Parathyroid adenoma (tissue), 2 donors: ENCODE measurements at regions not wholly inside any gene's neighbourhood (a gene's known extent, or its start where the extent isn't known, plus 50 kb on each side); places are given as distances from the start of the nearest gene placed in this dataset.

Experiments
- H2AFZ ChIP-seq: fragments of 300-600 bp; sonication (generic); one replicate; pipeline ENCODE4 v1.7.0; 2017; ENCODE audit warnings: antibody characterized with exemption, mild to moderate bottlenecking
- H3K27ac ChIP-seq: fragments of 300-600 bp; sonication (generic); one replicate; pipeline ENCODE4 v1.7.0; 2017
- H3K27me3 ChIP-seq: fragments of 300-600 bp; sonication (generic); one replicate; pipeline ENCODE4 v1.7.0; 2017; ENCODE audit warnings: low read length; ENCODE audit not compliant: control insufficient read depth, insufficient read depth
- H3K36me3 ChIP-seq: fragments of 300-600 bp; sonication (generic); one replicate; pipeline ENCODE4 v1.7.0; 2017; ENCODE audit warnings: low read length; ENCODE audit not compliant: control insufficient read depth, insufficient read depth
- H3K4me1 ChIP-seq: fragments of 300-600 bp; sonication (generic); one replicate; pipeline ENCODE4 v1.7.0; 2017; ENCODE audit warnings: control low read depth
- H3K4me2 ChIP-seq: fragments of 300-600 bp; sonication (generic); one replicate; pipeline ENCODE4 v1.7.0; 2017; ENCODE audit warnings: low read length
- H3K4me3 ChIP-seq: fragments of 300-600 bp; sonication (generic); one replicate; pipeline ENCODE4 v1.7.0; 2017; ENCODE audit warnings: low read depth, low read length
- H3K79me2 ChIP-seq: fragments of 300-600 bp; sonication (generic); one replicate; pipeline ENCODE4 v1.7.0; 2017; ENCODE audit warnings: control low read depth
- H3K9ac ChIP-seq: fragments of 300-600 bp; sonication (generic); one replicate; pipeline ENCODE4 v1.7.0; 2017; ENCODE audit warnings: mild to moderate bottlenecking
- H3K9me3 ChIP-seq: fragments of 300-600 bp; sonication (generic); one replicate; pipeline ENCODE4 v1.7.0; 2017; ENCODE audit warnings: low read length; ENCODE audit not compliant: control insufficient read depth
- CTCF ChIP-seq: fragments of 300-600 bp; sonication (generic); IDR thresholded peaks from one replicate; pipeline ENCODE4 v1.7.0; 2017; ENCODE audit warnings: antibody characterized with exemption, mild to moderate bottlenecking
- donor health status: primary hyperparathyroidism.

GRCh38 chr10:71075086-71075758 lies 137.1 kb upstream of the UNC5B start:
- Histone ChIP-seq H3K9me3 (no peaks in the 10 kb centered on the region), H2AFZ (no peak overlapping the region), H3K9ac (no peak overlapping the region), H3K79me2 (no peaks in the 10 kb centered on the region), H3K4me3 (no peak overlapping the region), H3K36me3 (no peaks in the 10 kb centered on the region), H3K27ac (no peak overlapping the region), H3K4me1 (no peaks in the 10 kb centered on the region), H3K4me2 (no peak overlapping the region), H3K27me3 (no peaks in the 10 kb centered on the region)
- no peak for TF ChIP-seq CTCF

GRCh38 chr10:71075759-71076472 lies 136.5 kb upstream of the UNC5B start:
- no peak overlapping the region for H3K4me3 ChIP-seq
- H3K4me2 ChIP-seq = no peak overlapping the region
- H3K36me3 ChIP-seq = no peaks in the 10 kb centered on the region
- no peak overlapping the region for H3K9ac ChIP-seq
- no peak overlapping the region for H2AFZ ChIP-seq
- H3K27me3 ChIP-seq = no peaks in the 10 kb centered on the region
- no peaks in the 10 kb centered on the region for H3K9me3 ChIP-seq
- H3K79me2 ChIP-seq = no peaks in the 10 kb centered on the region
- H3K27ac ChIP-seq = no peak overlapping the region
- no peak for TF ChIP-seq CTCF
- H3K4me1 ChIP-seq = no peaks in the 10 kb centered on the region

GRCh38 chr10:71076473-71077142 lies 135.8 kb upstream of the UNC5B start:
- no peak overlapping the region for H3K9ac ChIP-seq
- no peak overlapping the region for H2AFZ ChIP-seq
- H3K9me3 ChIP-seq = no peaks in the 10 kb centered on the region
- H3K36me3 ChIP-seq = no peaks in the 10 kb centered on the region
- no peak overlapping the region for H3K4me2 ChIP-seq
- H3K79me2 ChIP-seq = no peaks in the 10 kb centered on the region
- no peak for TF ChIP-seq CTCF
- H3K27ac ChIP-seq = no peak overlapping the region
- H3K4me3 ChIP-seq = no peak overlapping the region
- no peaks in the 10 kb centered on the region for H3K4me1 ChIP-seq
- no peaks in the 10 kb centered on the region for H3K27me3 ChIP-seq

- no peak for TF ChIP-seq CTCF
- Histone ChIP-seq H3K4me1 (no peaks in the 10 kb centered on the region), H2AFZ (no peak overlapping the region), H3K9me3 (no peaks in the 10 kb centered on the region), H3K27ac (no peak overlapping the region), H3K4me3 (no peak overlapping the region), H3K27me3 (no peaks in the 10 kb centered on the region), H3K4me2 (no peak overlapping the region), H3K9ac (no peak overlapping the region), H3K79me2 (no peaks in the 10 kb centered on the region), H3K36me3 (no peaks in the 10 kb centered on the region)
These were observed 135.2 kb upstream of the UNC5B start for GRCh38 chr10:71077143-71077581.
